ENCODE measurements at regions not wholly inside any gene's neighbourhood (a gene's known extent, or its start where the extent isn't known, plus 50 kb on each side); places are given as distances from the start of the nearest gene placed in this dataset.

GRCh38 chr4:102168580-102168979 lies 176.7 kb downstream of the SLC39A8 start:
- no peak for DNase-seq (ENCODE audit: extremely low spot score)
- ChIA-PET CTCF (no interaction called here), POLR2A (no interaction called here)
- TF ChIP-seq TARDBP (IDR thresholded peaks at IDR 0.05) (no peak), SP1 (IDR thresholded peaks at IDR 0.05) (no peak), FOXA1 (IDR thresholded peaks at IDR 0.05) (no peak), LEF1 (IDR thresholded peaks at IDR 0.05; ENCODE audit: borderline replicate concordance) (no peak), BHLHE40 (IDR thresholded peaks at IDR 0.05; ENCODE audit: borderline replicate concordance) (no peak), PKNOX1 (IDR thresholded peaks at IDR 0.05) (no peak), HDGF (IDR thresholded peaks at IDR 0.05; ENCODE audit: borderline replicate concordance) (no peak), CTBP1 (IDR thresholded peaks at IDR 0.05; ENCODE audit: borderline replicate concordance) (no peak), ELF4 (IDR thresholded peaks at IDR 0.05) (no peak), L3MBTL2 (conservative IDR thresholded peaks at IDR 0.05) (no peak), ZNF384 (IDR thresholded peaks at IDR 0.05) (no peak), SUZ12 (IDR thresholded peaks at IDR 0.05) (no peak)

- no peak for TF ChIP-seq SUZ12 (IDR thresholded peaks at IDR 0.05)
- TF ChIP-seq NFRKB (IDR thresholded peaks at IDR 0.05), result no peak
- TF ChIP-seq PKNOX1 (IDR thresholded peaks at IDR 0.05), result no peak
- TF ChIP-seq BHLHE40 (IDR thresholded peaks at IDR 0.05; ENCODE audit: borderline replicate concordance), result no peak
- TF ChIP-seq ARNT (IDR thresholded peaks at IDR 0.05), result no peak
- no peak for TF ChIP-seq LEF1 (IDR thresholded peaks at IDR 0.05; ENCODE audit: borderline replicate concordance)
- TF ChIP-seq FOXA1 (IDR thresholded peaks at IDR 0.05), result no peak
- no peak for TF ChIP-seq L3MBTL2 (conservative IDR thresholded peaks at IDR 0.05)
- TF ChIP-seq ZNF384 (IDR thresholded peaks at IDR 0.05), result no peak
- TF ChIP-seq TARDBP (IDR thresholded peaks at IDR 0.05), result no peak
- TF ChIP-seq CTBP1 (IDR thresholded peaks at IDR 0.05; ENCODE audit: borderline replicate concordance), result no peak
- TF ChIP-seq SP1 (IDR thresholded peaks at IDR 0.05), result no peak
- TF ChIP-seq HDGF (IDR thresholded peaks at IDR 0.05; ENCODE audit: borderline replicate concordance), result no peak
- TF ChIP-seq FOXK2 (IDR thresholded peaks at IDR 0.05), result no peak
- no peak for TF ChIP-seq FOXM1 (IDR thresholded peaks at IDR 0.05; ENCODE audit: borderline replicate concordance)
- no peak for TF ChIP-seq ELF4 (IDR thresholded peaks at IDR 0.05)
- POLR2A ChIA-PET, result no interaction called here
- CTCF ChIA-PET, result no interaction called here
- no peak for DNase-seq (ENCODE audit: extremely low spot score)
Observed at GRCh38 chr4:102165584-102165983, 179.7 kb downstream of the SLC39A8 start.

DNA sequence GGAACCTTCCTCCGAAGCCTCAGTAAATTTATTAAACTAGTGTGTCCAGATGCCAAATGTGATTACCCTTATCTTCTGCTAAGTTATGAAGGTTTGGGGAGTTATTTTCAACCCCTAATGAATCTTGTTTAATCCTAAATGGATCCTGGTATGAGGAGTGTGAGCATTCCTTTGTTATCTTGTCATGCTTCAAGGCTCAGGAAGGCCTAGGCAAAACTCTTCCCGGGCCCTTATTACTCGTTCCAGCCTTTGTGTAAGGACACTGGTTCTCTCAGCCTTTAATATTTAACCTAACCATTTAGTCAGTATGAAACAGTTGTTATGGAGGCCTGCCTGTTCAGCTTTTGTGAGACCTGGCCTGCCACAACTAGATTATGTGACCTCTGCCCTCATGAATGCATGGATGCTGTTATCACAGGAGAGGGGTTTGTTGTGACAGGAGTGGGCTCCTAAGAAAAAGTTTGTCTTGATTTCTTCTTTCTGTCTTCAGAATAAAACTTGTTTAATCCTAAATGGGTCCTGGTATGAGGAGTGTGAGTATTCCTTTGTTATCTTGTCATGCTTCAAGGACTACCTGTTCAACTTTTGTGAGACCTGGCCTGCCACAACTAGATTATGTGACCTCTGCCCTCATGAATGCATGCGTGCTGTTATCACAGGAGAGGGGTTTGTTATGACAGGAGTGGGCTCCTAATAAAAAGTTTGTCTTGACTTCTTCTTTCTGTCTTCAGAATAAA lies 181.7 kb downstream of the SLC39A8 start:
- ChIA-PET POLR2A (no interaction called here), CTCF (no interaction called here)
- DNase-seq (ENCODE audit: extremely low spot score), result no peak
- TF ChIP-seq FOXK2 (IDR thresholded peaks at IDR 0.05), result no peak
- TF ChIP-seq FOXA1 (IDR thresholded peaks at IDR 0.05), result no peak
- TF ChIP-seq SP1 (IDR thresholded peaks at IDR 0.05), result no peak

- TF ChIP-seq HDGF (IDR thresholded peaks at IDR 0.05; ENCODE audit: borderline replicate concordance) (no peak), FOXK2 (IDR thresholded peaks at IDR 0.05) (no peak)
- ChIA-PET POLR2A (no interaction called here), CTCF (no interaction called here)
- DNase-seq (ENCODE audit: extremely low spot score), result no peak
Observed at GRCh38 chr4:102157984-102158383, 187.3 kb downstream of the SLC39A8 start.

DNA sequence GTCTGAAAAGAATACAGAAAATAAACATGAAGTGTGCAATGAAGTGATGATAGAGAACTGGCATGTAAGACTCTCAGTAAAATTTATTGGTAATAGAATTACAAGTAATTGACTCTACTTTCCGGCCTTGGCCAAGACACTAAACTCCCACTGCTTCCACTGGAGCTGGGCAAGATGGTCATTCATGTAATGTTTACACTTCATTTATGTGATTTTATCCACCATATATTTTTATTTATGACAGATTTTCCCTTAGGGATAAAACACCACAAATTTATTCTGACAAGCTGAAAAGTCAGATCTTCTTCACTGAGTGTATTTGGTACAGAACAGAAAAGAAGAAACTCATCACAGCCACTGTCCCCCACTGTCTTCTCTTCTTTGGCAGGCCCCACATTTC lies 191.9 kb downstream of the SLC39A8 start:
- no peak for TF ChIP-seq ZNF384 (IDR thresholded peaks at IDR 0.05)
- no peak for TF ChIP-seq FOXK2 (IDR thresholded peaks at IDR 0.05)
- no peak for TF ChIP-seq L3MBTL2 (conservative IDR thresholded peaks at IDR 0.05)
- TF ChIP-seq TARDBP (IDR thresholded peaks at IDR 0.05), result no peak
- no peak for TF ChIP-seq NFRKB (IDR thresholded peaks at IDR 0.05)
- TF ChIP-seq SP1 (IDR thresholded peaks at IDR 0.05), result no peak
- TF ChIP-seq FOXA1 (IDR thresholded peaks at IDR 0.05), result no peak
- no peak for TF ChIP-seq PKNOX1 (IDR thresholded peaks at IDR 0.05)

GRCh38 chr4:102151696-102152095 lies 193.6 kb downstream of the SLC39A8 start:
- DNase-seq (ENCODE audit: extremely low spot score), result no peak
- ChIA-PET POLR2A (no interaction called here), CTCF (interaction anchor here (0.6 kb wide), 1 partner anchor 1772 kb away, joined by 3 read pairs; no protein-coding TSS in a partner anchor)
- TF ChIP-seq FOXK2 (IDR thresholded peaks at IDR 0.05), result no peak
- no peak for TF ChIP-seq FOXM1 (IDR thresholded peaks at IDR 0.05; ENCODE audit: borderline replicate concordance)
- TF ChIP-seq L3MBTL2 (conservative IDR thresholded peaks at IDR 0.05), result no peak
- no peak for TF ChIP-seq ARNT (IDR thresholded peaks at IDR 0.05)
- TF ChIP-seq SP1 (IDR thresholded peaks at IDR 0.05), result no peak
- TF ChIP-seq ZNF384 (IDR thresholded peaks at IDR 0.05), result no peak
- no peak for TF ChIP-seq TARDBP (IDR thresholded peaks at IDR 0.05)
- no peak for TF ChIP-seq NFRKB (IDR thresholded peaks at IDR 0.05)
- no peak for TF ChIP-seq LEF1 (IDR thresholded peaks at IDR 0.05; ENCODE audit: borderline replicate concordance)
- TF ChIP-seq HDGF (IDR thresholded peaks at IDR 0.05; ENCODE audit: borderline replicate concordance), result no peak
- no peak for TF ChIP-seq BHLHE40 (IDR thresholded peaks at IDR 0.05; ENCODE audit: borderline replicate concordance)
- no peak for TF ChIP-seq PKNOX1 (IDR thresholded peaks at IDR 0.05)
- no peak for TF ChIP-seq CTBP1 (IDR thresholded peaks at IDR 0.05; ENCODE audit: borderline replicate concordance)
- TF ChIP-seq FOXA1 (IDR thresholded peaks at IDR 0.05), result no peak
- TF ChIP-seq SUZ12 (IDR thresholded peaks at IDR 0.05), result no peak

More for the DNA sequence above, 191.9 kb downstream of the SLC39A8 start:
- ChIA-PET CTCF (no interaction called here), POLR2A (no interaction called here)
- DNase-seq (ENCODE audit: extremely low spot score), result no peak

Data from HEK293T (cell line).